Ishikawa (cell line): ENCODE measurements at regions not wholly inside any gene's neighbourhood (a gene's known extent, or its start where the extent isn't known, plus 50 kb on each side); places are given as distances from the start of the nearest gene placed in this dataset.

ENCODE experiments used
- CEBPB ChIP-seq: IDR thresholded peaks from 2 replicates; pipeline ENCODE4 v1.6.1; 2012
- CREB1 ChIP-seq: IDR thresholded peaks from 2 replicates; pipeline ENCODE4 v1.6.1; 2012; ENCODE audit warnings: low read depth
- EGR1 ChIP-seq: IDR thresholded peaks from 2 replicates; pipeline ENCODE4 v1.6.1; 2012
- EP300 ChIP-seq: IDR thresholded peaks from 2 replicates; pipeline ENCODE4 v1.6.1; 2012; ENCODE audit warnings: borderline replicate concordance
- FOXM1 ChIP-seq: IDR thresholded peaks from 2 replicates; pipeline ENCODE4 v1.6.1; 2012; ENCODE audit warnings: low read depth, borderline replicate concordance
- MAX ChIP-seq: IDR thresholded peaks from 2 replicates; pipeline ENCODE4 v1.6.1; 2012
- NFIC ChIP-seq: IDR thresholded peaks from 2 replicates; pipeline ENCODE4 v1.6.1; 2012
- RAD21 ChIP-seq: IDR thresholded peaks from 2 replicates; pipeline ENCODE4 v1.6.1; 2012; ENCODE audit warnings: low read depth
- REST ChIP-seq: IDR thresholded peaks from 2 replicates; pipeline ENCODE4 v1.6.1; 2012; ENCODE audit warnings: low read depth, mild to moderate bottlenecking
- TAF1 ChIP-seq: IDR thresholded peaks from 2 replicates; pipeline ENCODE4 v1.6.1; 2012; ENCODE audit warnings: low read depth, mild to moderate bottlenecking
- TCF12 ChIP-seq: IDR thresholded peaks from 2 replicates; pipeline ENCODE4 v1.6.1; 2012; ENCODE audit warnings: low read depth
- TEAD4 ChIP-seq: IDR thresholded peaks from 2 replicates; pipeline ENCODE4 v1.6.1; 2012
- USF1 ChIP-seq: IDR thresholded peaks from 2 replicates; pipeline ENCODE4 v1.6.1; 2012
- YY1 ChIP-seq: IDR thresholded peaks from 2 replicates; pipeline ENCODE4 v1.6.1; 2012; ENCODE audit warnings: low read depth
- ZBTB7A ChIP-seq: IDR thresholded peaks from 2 replicates; pipeline ENCODE4 v1.6.1; 2012; ENCODE audit warnings: low read depth

GRCh38 chr10:124172181-124172916 lies 79.0 kb upstream of the CHST15 start:
- TF ChIP-seq CEBPB (no peak), TCF12 (no peak), EGR1 (no peak), ZBTB7A (no peak), MAX (no peak), USF1 (no peak), EP300 (no peak), NFIC (no peak), TEAD4 (no peak), CREB1 (no peak), RAD21 (no peak), FOXM1 (no peak), YY1 (no peak), REST (no peak)

- TF ChIP-seq TCF12 (no peak), EP300 (no peak), USF1 (no peak), FOXM1 (no peak), ZBTB7A (no peak), TEAD4 (no peak), REST (no peak), CREB1 (no peak), CEBPB (no peak), YY1 (no peak), RAD21 (no peak), NFIC (no peak), MAX (no peak), EGR1 (no peak), TAF1 (no peak)
Observed at GRCh38 chr10:124171561-124171960, 78.2 kb upstream of the CHST15 start.

GRCh38 chr10:124170631-124171030 lies 77.2 kb upstream of the CHST15 start:
- TF ChIP-seq TAF1 (no peak), REST (no peak), TEAD4 (no peak), RAD21 (no peak), USF1 (no peak), NFIC (no peak), ZBTB7A (no peak), EGR1 (no peak), EP300 (no peak), MAX (no peak), CREB1 (no peak), CEBPB (no peak)
